ENCODE measurements at regions not wholly inside any gene's neighbourhood (a gene's known extent, or its start where the extent isn't known, plus 50 kb on each side); places are given as distances from the start of the nearest gene placed in this dataset.

DNA sequence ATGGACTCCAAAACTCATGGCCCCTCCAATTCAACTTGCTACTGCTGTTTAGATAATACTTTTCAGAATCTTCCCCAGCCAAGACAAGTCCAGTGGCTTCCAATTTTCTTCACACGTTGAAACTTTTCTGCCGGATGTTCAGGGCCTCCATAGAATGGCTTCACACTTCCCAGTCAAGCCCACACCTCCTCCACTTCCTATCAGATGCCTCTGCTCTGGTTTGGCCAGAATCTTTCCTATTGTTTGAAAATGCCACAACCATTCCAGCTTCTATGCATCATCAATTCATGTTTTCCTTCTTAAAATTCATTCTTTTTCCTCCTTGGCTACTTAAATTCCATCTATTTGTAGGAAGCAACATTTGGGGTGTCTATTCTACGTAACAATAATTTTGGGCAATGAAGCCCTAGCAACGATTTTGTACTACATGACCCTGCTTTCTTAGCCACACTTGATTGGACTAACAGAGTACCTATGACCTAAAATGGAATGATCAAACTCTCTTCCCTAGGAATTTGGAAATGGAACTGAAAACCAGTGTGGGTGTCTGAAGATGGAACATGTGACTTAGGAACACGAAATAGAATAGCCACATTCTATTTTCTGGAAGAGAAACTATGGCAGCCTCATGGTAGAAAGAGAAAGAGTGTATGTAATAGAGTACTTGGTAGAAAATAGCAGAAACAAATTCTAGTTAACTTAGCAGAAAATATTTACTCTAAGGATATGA is 74.1 kb upstream of the CNIH3 start (continued):
- TF ChIP-seq REST (IDR thresholded peaks at IDR 0.05; ENCODE audit: unreplicated experiment) (no peak), ETS1 (IDR thresholded peaks at IDR 0.05) (no peak), POLR2AphosphoS5 (IDR thresholded peaks at IDR 0.05; ENCODE audit: low read depth) (no peak), NANOG (IDR thresholded peaks at IDR 0.05; ENCODE audit: borderline replicate concordance) (no peak), CREB1 (CRISPR knock-in tag; IDR thresholded peaks at IDR 0.05; ENCODE audit: low read depth) (no peak), JUNB (IDR thresholded peaks at IDR 0.05; ENCODE audit: unreplicated experiment) (no peak)

- no peak for DNase-seq (ENCODE audit: low spot score)
- Histone ChIP-seq H4K20me1 (replicated peaks; ENCODE audit: insufficient read depth) (no peaks in the 10 kb centered on the region), H3K27me3 (ENCODE audit: insufficient read depth) (no peaks in the 10 kb centered on the region), H3K36me3 (ENCODE audit: insufficient read depth) (no peaks in the 10 kb centered on the region), H3K4me2 (no peak overlapping the region), H2AFZ (no peak overlapping the region), H3K4me3 (no peak overlapping the region), H3K27ac (ENCODE audit: low read depth) (no peak overlapping the region), H3K79me2 (replicated peaks; ENCODE audit: insufficient read depth) (no peaks in the 10 kb centered on the region), H3K9me2 (ENCODE audit: insufficient read depth) (peaks cover 9% of the 10 kb centered on the region; the same call in 1 of the 2 replicates), H3K4me1 (ENCODE audit: insufficient read depth) (no peaks in the 10 kb centered on the region), H3F3A (replicated peaks; ENCODE audit: low read depth) (no peaks in the 10 kb centered on the region)
- no peaks in the 10 kb centered on the region for H3K27me3 Mint-ChIP-seq (ENCODE audit: insufficient read depth, low read depth, poor library complexity)
- no peak overlapping the region for H3K4me3 Mint-ChIP-seq
- TF ChIP-seq, protein P1, sequence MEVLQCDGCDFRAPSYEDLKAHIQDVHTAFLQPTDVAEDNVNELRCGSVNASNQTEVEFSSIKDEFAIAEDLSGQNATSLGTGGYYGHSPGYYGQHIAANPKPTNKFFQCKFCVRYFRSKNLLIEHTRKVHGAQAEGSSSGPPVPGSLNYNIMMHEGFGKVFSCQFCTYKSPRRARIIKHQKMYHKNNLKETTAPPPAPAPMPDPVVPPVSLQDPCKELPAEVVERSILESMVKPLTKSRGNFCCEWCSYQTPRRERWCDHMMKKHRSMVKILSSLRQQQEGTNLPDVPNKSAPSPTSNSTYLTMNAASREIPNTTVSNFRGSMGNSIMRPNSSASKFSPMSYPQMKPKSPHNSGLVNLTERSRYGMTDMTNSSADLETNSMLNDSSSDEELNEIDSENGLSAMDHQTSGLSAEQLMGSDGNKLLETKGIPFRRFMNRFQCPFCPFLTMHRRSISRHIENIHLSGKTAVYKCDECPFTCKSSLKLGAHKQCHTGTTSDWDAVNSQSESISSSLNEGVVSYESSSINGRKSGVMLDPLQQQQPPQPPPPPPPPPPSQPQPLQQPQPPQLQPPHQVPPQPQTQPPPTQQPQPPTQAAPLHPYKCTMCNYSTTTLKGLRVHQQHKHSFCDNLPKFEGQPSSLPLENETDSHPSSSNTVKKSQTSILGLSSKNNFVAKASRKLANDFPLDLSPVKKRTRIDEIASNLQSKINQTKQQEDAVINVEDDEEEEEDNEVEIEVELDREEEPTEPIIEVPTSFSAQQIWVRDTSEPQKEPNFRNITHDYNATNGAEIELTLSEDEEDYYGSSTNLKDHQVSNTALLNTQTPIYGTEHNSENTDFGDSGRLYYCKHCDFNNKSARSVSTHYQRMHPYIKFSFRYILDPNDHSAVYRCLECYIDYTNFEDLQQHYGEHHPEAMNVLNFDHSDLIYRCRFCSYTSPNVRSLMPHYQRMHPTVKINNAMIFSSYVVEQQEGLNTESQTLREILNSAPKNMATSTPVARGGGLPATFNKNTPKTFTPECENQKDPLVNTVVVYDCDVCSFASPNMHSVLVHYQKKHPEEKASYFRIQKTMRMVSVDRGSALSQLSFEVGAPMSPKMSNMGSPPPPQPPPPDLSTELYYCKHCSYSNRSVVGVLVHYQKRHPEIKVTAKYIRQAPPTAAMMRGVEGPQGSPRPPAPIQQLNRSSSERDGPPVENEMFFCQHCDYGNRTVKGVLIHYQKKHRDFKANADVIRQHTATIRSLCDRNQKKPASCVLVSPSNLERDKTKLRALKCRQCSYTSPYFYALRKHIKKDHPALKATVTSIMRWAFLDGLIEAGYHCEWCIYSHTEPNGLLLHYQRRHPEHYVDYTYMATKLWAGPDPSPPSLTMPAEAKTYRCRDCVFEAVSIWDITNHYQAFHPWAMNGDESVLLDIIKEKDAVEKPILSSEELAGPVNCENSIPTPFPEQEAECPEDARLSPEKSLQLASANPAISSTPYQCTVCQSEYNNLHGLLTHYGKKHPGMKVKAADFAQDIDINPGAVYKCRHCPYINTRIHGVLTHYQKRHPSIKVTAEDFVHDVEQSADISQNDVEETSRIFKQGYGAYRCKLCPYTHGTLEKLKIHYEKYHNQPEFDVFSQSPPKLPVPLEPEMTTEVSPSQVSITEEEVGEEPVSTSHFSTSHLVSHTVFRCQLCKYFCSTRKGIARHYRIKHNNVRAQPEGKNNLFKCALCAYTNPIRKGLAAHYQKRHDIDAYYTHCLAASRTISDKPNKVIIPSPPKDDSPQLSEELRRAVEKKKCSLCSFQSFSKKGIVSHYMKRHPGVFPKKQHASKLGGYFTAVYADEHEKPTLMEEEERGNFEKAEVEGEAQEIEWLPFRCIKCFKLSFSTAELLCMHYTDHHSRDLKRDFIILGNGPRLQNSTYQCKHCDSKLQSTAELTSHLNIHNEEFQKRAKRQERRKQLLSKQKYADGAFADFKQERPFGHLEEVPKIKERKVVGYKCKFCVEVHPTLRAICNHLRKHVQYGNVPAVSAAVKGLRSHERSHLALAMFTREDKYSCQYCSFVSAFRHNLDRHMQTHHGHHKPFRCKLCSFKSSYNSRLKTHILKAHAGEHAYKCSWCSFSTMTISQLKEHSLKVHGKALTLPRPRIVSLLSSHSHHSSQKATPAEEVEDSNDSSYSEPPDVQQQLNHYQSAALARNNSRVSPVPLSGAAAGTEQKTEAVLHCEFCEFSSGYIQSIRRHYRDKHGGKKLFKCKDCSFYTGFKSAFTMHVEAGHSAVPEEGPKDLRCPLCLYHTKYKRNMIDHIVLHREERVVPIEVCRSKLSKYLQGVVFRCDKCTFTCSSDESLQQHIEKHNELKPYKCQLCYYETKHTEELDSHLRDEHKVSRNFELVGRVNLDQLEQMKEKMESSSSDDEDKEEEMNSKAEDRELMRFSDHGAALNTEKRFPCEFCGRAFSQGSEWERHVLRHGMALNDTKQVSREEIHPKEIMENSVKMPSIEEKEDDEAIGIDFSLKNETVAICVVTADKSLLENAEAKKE (CRISPR knock-in tag; IDR thresholded peaks at IDR 0.05) = no peak
- no peak overlapping the region for H3K27ac Mint-ChIP-seq
- ATAC-seq = no peak
- no peaks in the 10 kb centered on the region for H3K36me3 Mint-ChIP-seq (ENCODE audit: low read depth)
- H3K4me1 Mint-ChIP-seq = peaks cover 12% of the 10 kb centered on the region
- peaks cover 2% of the 10 kb centered on the region; the same call in 1 of the 3 replicates for H3K9me3 Mint-ChIP-seq
Measured at GRCh38 chr1:224542783-224543440, 73.2 kb upstream of the CNIH3 start.
